HL-60 (cell line): ENCODE measurements at regions not wholly inside any gene's neighbourhood (a gene's known extent, or its start where the extent isn't known, plus 50 kb on each side); places are given as distances from the start of the nearest gene placed in this dataset.

Experiments used
- POLR2AphosphoS5 ChIP-seq: IDR thresholded peaks from 2 replicates; pipeline ENCODE4 v1.6.1; 2012; ENCODE audit warnings: low read depth
- TF ChIP-seq, protein P1 (sequence below): IDR thresholded peaks from one replicate; pipeline ENCODE4 v1.5.1; 2011; ENCODE audit warnings: low read length, control low read depth, inconsistent platforms; ENCODE audit not compliant: insufficient read depth

DNA sequence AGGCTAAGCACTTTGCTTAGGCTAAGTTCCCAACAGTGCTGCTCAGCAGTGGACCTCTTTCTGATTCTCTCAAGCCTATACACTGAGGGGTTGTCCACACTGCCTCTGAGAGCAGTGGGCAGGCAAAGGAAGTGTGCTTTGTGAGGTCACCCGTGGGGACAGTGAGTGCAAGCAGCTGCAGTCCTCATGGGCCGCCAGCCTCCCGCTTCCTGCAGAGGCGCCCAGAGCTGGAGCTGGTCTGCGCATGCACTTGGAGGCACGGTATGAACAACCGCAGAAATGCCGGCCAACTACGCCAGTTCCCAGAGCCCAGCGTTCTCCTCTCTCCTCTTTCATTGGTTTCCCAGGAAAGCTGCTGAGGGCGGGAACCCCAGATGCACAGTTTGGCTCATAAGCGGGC, 149.5 kb upstream of the DLX2 start:
- TF ChIP-seq, protein P1, sequence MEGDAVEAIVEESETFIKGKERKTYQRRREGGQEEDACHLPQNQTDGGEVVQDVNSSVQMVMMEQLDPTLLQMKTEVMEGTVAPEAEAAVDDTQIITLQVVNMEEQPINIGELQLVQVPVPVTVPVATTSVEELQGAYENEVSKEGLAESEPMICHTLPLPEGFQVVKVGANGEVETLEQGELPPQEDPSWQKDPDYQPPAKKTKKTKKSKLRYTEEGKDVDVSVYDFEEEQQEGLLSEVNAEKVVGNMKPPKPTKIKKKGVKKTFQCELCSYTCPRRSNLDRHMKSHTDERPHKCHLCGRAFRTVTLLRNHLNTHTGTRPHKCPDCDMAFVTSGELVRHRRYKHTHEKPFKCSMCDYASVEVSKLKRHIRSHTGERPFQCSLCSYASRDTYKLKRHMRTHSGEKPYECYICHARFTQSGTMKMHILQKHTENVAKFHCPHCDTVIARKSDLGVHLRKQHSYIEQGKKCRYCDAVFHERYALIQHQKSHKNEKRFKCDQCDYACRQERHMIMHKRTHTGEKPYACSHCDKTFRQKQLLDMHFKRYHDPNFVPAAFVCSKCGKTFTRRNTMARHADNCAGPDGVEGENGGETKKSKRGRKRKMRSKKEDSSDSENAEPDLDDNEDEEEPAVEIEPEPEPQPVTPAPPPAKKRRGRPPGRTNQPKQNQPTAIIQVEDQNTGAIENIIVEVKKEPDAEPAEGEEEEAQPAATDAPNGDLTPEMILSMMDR, result no peak
- no peak for TF ChIP-seq POLR2AphosphoS5
